ENCODE measurements at regions not wholly inside any gene's neighbourhood (a gene's known extent, or its start where the extent isn't known, plus 50 kb on each side); places are given as distances from the start of the nearest gene placed in this dataset.

- TF ChIP-seq CTCF (IDR thresholded peaks at IDR 0.05) (no peak), POLR2AphosphoS5 (IDR thresholded peaks at IDR 0.05) (no peak), EP300 (IDR thresholded peaks at IDR 0.05) (no peak)
These were observed 57.4 kb upstream of the ARSJ start for GRCh38 chr4:114036864-114037263.

All from upper lobe of left lung (tissue), 4 donors.